Astrocyte (in vitro differentiated cells and primary cell): ENCODE measurements at regions not wholly inside any gene's neighbourhood (a gene's known extent, or its start where the extent isn't known, plus 50 kb on each side); places are given as distances from the start of the nearest gene placed in this dataset.

Experiments used
- DNase-seq: peaks from one replicate; pipeline ENCODE4 v3.0.0-alpha.2; 2010; ENCODE audit warnings: low read depth
- FAIRE-seq: peaks from 2 replicates; lab custom pipeline; 2011; peaks lifted over from hg19 to GRCh38; lab: Jason Lieb, UNC
- H2AFZ ChIP-seq: 2 replicates; pipeline ENCODE4 v1.6.0; 2012; ENCODE audit warnings: low read depth, low read length, inconsistent platforms
- H3K27ac ChIP-seq: 2 replicates; pipeline ENCODE4 v1.5.1; 2011; ENCODE audit warnings: low read depth, low read length, inconsistent platforms
- H3K27me3 ChIP-seq: 2 replicates; pipeline ENCODE4 v1.6.0; 2011; ENCODE audit warnings: low read length, inconsistent platforms; ENCODE audit not compliant: insufficient read depth
- H3K36me3 ChIP-seq: 2 replicates; pipeline ENCODE4 v1.5.1; 2011; ENCODE audit warnings: low read length, inconsistent platforms; ENCODE audit not compliant: insufficient read depth
- H3K4me1 ChIP-seq: 2 replicates; pipeline ENCODE4 v1.5.1; 2011; ENCODE audit warnings: low read length, inconsistent platforms; ENCODE audit not compliant: insufficient read depth
- H3K4me2 ChIP-seq: 2 replicates; pipeline ENCODE4 v1.6.0; 2012; ENCODE audit warnings: low read length, inconsistent platforms
- H3K4me3 ChIP-seq: 2 replicates; pipeline ENCODE4 v1.5.1; 2011; ENCODE audit warnings: low read depth, mild to moderate bottlenecking, low read length, inconsistent platforms; ENCODE audit not compliant: insufficient read depth
- H3K79me2 ChIP-seq: 2 replicates; pipeline ENCODE4 v1.6.0; 2012; ENCODE audit warnings: mild to moderate bottlenecking, low read length, inconsistent platforms; ENCODE audit not compliant: insufficient read depth
- H3K9ac ChIP-seq: 2 replicates; pipeline ENCODE4 v1.6.0; 2012; ENCODE audit warnings: mild to moderate bottlenecking, low read length, inconsistent platforms
- H3K9me3 ChIP-seq: 2 replicates; pipeline ENCODE4 v1.5.1; 2012; ENCODE audit warnings: low read depth, mild to moderate bottlenecking, low read length, inconsistent platforms; ENCODE audit not compliant: insufficient read depth
- H4K20me1 ChIP-seq: 2 replicates; pipeline ENCODE4 v1.6.0; 2012; ENCODE audit warnings: low read length, inconsistent platforms; ENCODE audit not compliant: insufficient read depth
- H3K27ac Mint-ChIP-seq: one replicate; pipeline ENCODE4 v1.8.0; 2021; ENCODE audit warnings: mild to moderate bottlenecking, mixed read lengths; ENCODE audit not compliant: unreplicated experiment
- H3K27me3 Mint-ChIP-seq: one replicate; pipeline ENCODE4 v1.8.0; 2021; ENCODE audit warnings: low read depth, mixed read lengths; ENCODE audit not compliant: unreplicated experiment
- H3K36me3 Mint-ChIP-seq: one replicate; pipeline ENCODE4 v1.8.0; 2021; ENCODE audit warnings: low read depth, mixed read lengths; ENCODE audit not compliant: unreplicated experiment
- H3K4me1 Mint-ChIP-seq: one replicate; pipeline ENCODE4 v1.8.0; 2021; ENCODE audit warnings: low read depth, mixed read lengths; ENCODE audit not compliant: unreplicated experiment
- H3K4me3 Mint-ChIP-seq: one replicate; pipeline ENCODE4 v1.8.0; 2021; ENCODE audit warnings: mild to moderate bottlenecking, moderate library complexity, mixed read lengths; ENCODE audit not compliant: unreplicated experiment
- H3K9me3 Mint-ChIP-seq: one replicate; pipeline ENCODE4 v1.8.0; 2021; ENCODE audit warnings: mild to moderate bottlenecking, mixed read lengths; ENCODE audit not compliant: unreplicated experiment
- CTCF ChIP-seq: IDR thresholded peaks from 2 replicates; pipeline ENCODE4 v1.5.1; 2011; ENCODE audit warnings: low read depth, mild to moderate bottlenecking, inconsistent platforms, low read length, moderate library complexity; ENCODE audit not compliant: insufficient read depth
- EZH2 ChIP-seq: IDR thresholded peaks from 2 replicates; pipeline ENCODE4 v1.6.1; 2012; ENCODE audit warnings: mild to moderate bottlenecking, low read length, inconsistent platforms; ENCODE audit not compliant: insufficient read depth

- Histone ChIP-seq H3K27ac (no peak overlapping the region), H3K79me2 (no peaks in the 10 kb centered on the region), H3K4me1 (no peaks in the 10 kb centered on the region), H3K27me3 (no peaks in the 10 kb centered on the region), H3K4me3 (no peak overlapping the region), H3K4me2 (no peak overlapping the region), H3K9ac (no peak overlapping the region), H4K20me1 (no peaks in the 10 kb centered on the region), H2AFZ (no peak overlapping the region), H3K36me3 (no peaks in the 10 kb centered on the region), H3K9me3 (no peaks in the 10 kb centered on the region)
- H3K4me3 Mint-ChIP-seq = no peak overlapping the region
- DNase-seq (no peak), FAIRE-seq (no peak)
- H3K4me1 Mint-ChIP-seq = peaks cover 5% of the 10 kb centered on the region
- peaks cover 41% of the 10 kb centered on the region for H3K27me3 Mint-ChIP-seq
- peak overlapping the region; percentile 84 for H3K27ac Mint-ChIP-seq
- TF ChIP-seq EZH2 (no peak), CTCF (no peak)
- no peaks in the 10 kb centered on the region for H3K36me3 Mint-ChIP-seq
- peaks cover 33% of the 10 kb centered on the region for H3K9me3 Mint-ChIP-seq
Measured at GRCh38 chr19:41501854-41502253, 58.9 kb downstream of the ERICH4 start.

- H3K27me3 ChIP-seq = no peaks in the 10 kb centered on the region
- H2AFZ ChIP-seq = no peak overlapping the region
- TF ChIP-seq CTCF = no peak
- no peak for TF ChIP-seq EZH2
- Mint-ChIP-seq H3K9me3 (peaks cover 34% of the 10 kb centered on the region), H3K4me1 (peaks cover 5% of the 10 kb centered on the region), H3K27ac (no peak overlapping the region), H3K4me3 (no peak overlapping the region), H3K36me3 (no peaks in the 10 kb centered on the region), H3K27me3 (peaks cover 42% of the 10 kb centered on the region)
- H4K20me1 ChIP-seq = no peaks in the 10 kb centered on the region
- no peak overlapping the region for H3K27ac ChIP-seq
- no peak overlapping the region for H3K9ac ChIP-seq
- H3K36me3 ChIP-seq = no peaks in the 10 kb centered on the region
- no peaks in the 10 kb centered on the region for H3K9me3 ChIP-seq
- H3K79me2 ChIP-seq = no peaks in the 10 kb centered on the region
- H3K4me2 ChIP-seq = no peak overlapping the region
- DNase-seq = no peak
- H3K4me3 ChIP-seq = no peak overlapping the region
- no peaks in the 10 kb centered on the region for H3K4me1 ChIP-seq
- FAIRE-seq = no peak
Measured at GRCh38 chr19:41505105-41505504, 62.1 kb downstream of the ERICH4 start.

- Histone ChIP-seq H3K27ac (no peak overlapping the region), H3K9me3 (no peaks in the 10 kb centered on the region), H3K4me3 (no peak overlapping the region), H2AFZ (no peak overlapping the region), H3K9ac (no peak overlapping the region), H3K4me2 (no peak overlapping the region), H3K27me3 (peaks cover 3% of the 10 kb centered on the region), H3K4me1 (no peaks in the 10 kb centered on the region), H4K20me1 (no peaks in the 10 kb centered on the region), H3K79me2 (no peaks in the 10 kb centered on the region), H3K36me3 (no peaks in the 10 kb centered on the region)
- Mint-ChIP-seq H3K4me3 (no peak overlapping the region), H3K4me1 (no peaks in the 10 kb centered on the region), H3K36me3 (no peaks in the 10 kb centered on the region), H3K27ac (no peak overlapping the region), H3K27me3 (peaks cover 68% of the 10 kb centered on the region), H3K9me3 (peaks cover 12% of the 10 kb centered on the region)
- DNase-seq = no peak
- TF ChIP-seq EZH2 (no peak), CTCF (no peak)
- no peak for FAIRE-seq
Measured at GRCh38 chr19:41510484-41510883, 65.5 kb upstream of the CEACAM21 start.
